ENCODE measurements at regions not wholly inside any gene's neighbourhood (a gene's known extent, or its start where the extent isn't known, plus 50 kb on each side); places are given as distances from the start of the nearest gene placed in this dataset.

DNA sequence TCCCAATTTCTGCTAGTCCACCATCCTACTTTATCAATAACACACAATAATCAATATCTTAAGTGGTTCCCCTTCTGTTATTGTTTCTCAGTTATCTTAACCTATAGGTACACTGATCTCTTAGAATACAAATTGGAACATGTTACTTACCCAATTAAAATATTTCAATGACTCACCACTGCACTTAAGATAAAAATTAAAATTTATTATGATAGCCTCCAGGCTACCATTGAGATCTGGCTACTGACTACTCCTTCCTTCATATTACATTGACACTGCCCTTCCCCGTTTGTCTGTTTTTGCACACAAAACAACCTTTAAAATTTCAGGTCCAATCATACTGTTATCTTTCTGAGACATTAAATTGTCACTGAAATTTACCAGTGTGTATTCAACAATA, 1074.7 kb downstream of the ADGRL3 start:
- no peak for TF ChIP-seq JUND (IDR thresholded peaks at IDR 0.05; ENCODE audit: low read depth)
- no peak for DNase-seq (ENCODE audit: low read depth in 1 of 2, low spot score in 1 of 2)
- in situ Hi-C loops (cut with HindIII; ENCODE audit: low pct_unique_long_range_greater_than_20kb, low sequenced_read_pairs) = no loop called here

DNA sequence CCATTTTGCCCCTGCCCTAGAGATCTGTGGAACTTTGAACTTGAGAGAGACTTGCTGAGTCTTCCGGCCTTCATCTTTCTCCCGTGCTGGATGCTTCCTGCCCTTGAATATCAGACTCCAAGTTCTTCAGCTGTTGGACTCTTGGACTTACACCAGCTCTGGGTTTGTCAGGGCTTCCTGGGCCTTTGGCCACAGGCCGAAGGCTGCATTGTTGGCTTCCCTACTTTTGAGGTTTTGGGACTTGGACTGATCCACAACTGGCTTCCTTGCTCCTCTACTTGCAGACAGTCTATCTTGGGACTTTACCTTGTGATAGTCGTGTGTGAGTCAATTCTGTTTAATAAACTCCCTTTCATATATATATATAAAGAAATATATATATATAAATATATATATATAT, 1071.0 kb downstream of the ADGRL3 start:
- TF ChIP-seq JUND (IDR thresholded peaks at IDR 0.05; ENCODE audit: low read depth) = no peak
- DNase-seq (ENCODE audit: low read depth in 1 of 2, low spot score in 1 of 2) = no peak
- in situ Hi-C loops (cut with HindIII; ENCODE audit: low pct_unique_long_range_greater_than_20kb, low sequenced_read_pairs) = no loop called here

DNA sequence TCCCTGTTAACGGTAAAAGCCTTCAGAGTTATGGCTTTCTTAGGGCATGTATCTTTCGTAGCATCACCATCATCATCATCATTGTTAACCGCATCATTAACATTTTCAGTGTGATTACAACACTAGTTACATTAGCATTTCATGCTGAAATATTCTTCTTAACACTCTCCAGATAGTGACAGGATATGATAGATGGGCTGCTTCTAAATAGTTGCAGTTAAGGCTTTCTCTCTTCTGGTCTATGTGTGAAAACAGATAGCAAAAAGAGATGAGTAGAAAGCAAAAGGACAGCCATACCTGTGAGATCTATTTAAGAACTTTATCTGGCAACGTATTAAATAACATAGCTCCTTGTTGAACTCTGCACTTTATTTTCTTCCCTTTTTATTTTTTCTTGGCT, 1069.8 kb downstream of the ADGRL3 start:
- in situ Hi-C loops (cut with HindIII; ENCODE audit: low pct_unique_long_range_greater_than_20kb, low sequenced_read_pairs) = no loop called here
- DNase-seq (ENCODE audit: low read depth in 1 of 2, low spot score in 1 of 2) = no peak

DNA sequence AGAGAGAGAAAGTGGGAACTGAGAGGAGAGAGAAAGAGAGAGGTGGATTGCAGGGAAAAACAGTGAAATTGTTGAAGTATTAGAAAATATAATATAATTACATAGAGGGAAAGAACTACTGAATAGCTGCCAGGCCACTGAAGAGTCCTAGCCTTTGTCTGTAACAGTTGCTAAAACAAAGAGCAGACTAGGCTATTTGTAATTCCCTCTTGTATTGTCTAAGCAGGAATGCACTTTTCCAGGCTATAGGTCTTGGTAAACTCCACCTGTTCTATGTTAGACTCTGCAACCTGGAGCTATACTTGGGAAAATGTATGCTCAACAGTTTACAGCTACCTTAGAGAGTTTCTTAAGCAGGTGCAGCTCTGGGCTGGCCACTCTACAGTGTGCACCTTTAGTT, 1063.3 kb downstream of the ADGRL3 start:
- in situ Hi-C loops (cut with HindIII; ENCODE audit: low pct_unique_long_range_greater_than_20kb, low sequenced_read_pairs) = no loop called here
- no peak for DNase-seq (ENCODE audit: low read depth in 1 of 2, low spot score in 1 of 2)
- TF ChIP-seq JUND (IDR thresholded peaks at IDR 0.05; ENCODE audit: low read depth) = no peak

More for the DNA sequence above, 1069.8 kb downstream of the ADGRL3 start:
- no peak for TF ChIP-seq JUND (IDR thresholded peaks at IDR 0.05; ENCODE audit: low read depth)

DNA sequence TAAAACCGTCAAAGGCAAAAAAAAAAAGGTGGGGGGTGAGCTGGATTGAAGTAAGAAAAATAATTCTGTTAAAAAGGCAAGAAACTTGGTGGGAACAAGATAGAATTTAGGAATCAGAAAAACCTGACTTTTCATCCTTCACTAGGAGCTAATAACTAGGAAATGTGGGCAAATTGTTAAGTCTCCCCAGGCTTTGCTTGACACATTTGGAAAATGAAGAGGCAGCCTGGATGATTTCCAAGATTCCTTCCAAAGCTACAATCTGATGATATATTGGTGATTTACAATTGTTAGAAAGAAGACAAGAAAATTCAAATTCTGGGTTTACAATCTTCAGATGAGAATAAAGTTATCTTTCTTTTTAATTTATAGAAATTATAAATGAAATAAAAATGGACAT, 1062.5 kb downstream of the ADGRL3 start:
- in situ Hi-C loops (cut with HindIII; ENCODE audit: low pct_unique_long_range_greater_than_20kb, low sequenced_read_pairs) = no loop called here
- no peak for DNase-seq (ENCODE audit: low read depth in 1 of 2, low spot score in 1 of 2)
- no peak for TF ChIP-seq JUND (IDR thresholded peaks at IDR 0.05; ENCODE audit: low read depth)

DNA sequence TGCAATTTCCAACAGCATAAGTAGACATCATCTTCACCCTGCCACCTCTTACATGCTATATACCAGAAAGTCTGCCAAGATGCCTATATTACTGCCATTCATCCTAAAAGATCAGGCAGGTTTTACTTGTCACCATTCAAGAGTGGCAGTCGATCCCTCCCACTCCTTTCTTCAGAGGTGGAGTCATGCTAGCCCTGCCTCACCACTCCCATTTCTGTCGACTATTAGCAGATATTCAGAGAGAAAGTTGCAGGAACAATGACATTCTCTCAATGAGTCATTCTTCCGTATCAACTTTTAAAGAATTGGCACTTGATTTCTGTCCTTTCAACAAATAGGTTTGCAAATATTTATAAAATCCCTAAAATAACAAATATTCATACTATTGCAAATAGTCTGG, 1060.1 kb downstream of the ADGRL3 start:
- no peak for TF ChIP-seq JUND (IDR thresholded peaks at IDR 0.05; ENCODE audit: low read depth)
- in situ Hi-C loops (cut with HindIII; ENCODE audit: low pct_unique_long_range_greater_than_20kb, low sequenced_read_pairs) = no loop called here
- DNase-seq (ENCODE audit: low read depth in 1 of 2, low spot score in 1 of 2) = no peak

DNA sequence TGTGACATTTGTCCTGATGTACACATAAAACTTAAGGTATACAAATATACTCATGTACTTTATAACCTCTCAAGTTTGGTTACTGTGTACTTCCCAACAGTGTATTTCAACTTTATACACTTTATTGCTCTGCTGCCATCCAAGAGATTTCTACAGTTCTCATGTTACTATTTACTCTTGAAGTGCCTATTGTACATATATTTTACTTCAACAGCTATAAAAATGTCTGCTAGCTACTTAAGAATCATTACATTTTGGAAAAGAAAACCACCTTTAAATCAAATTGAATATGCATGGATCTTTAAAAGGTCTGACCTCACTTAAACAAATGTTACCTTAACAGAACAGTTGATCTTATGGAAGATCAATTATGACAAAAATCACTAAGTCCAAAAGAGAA, 1056.4 kb downstream of the ADGRL3 start:
- TF ChIP-seq JUND (IDR thresholded peaks at IDR 0.05; ENCODE audit: low read depth) = no peak
- in situ Hi-C loops (cut with HindIII; ENCODE audit: low pct_unique_long_range_greater_than_20kb, low sequenced_read_pairs) = no loop called here
- DNase-seq (ENCODE audit: low read depth in 1 of 2, low spot score in 1 of 2) = no peak

DNA sequence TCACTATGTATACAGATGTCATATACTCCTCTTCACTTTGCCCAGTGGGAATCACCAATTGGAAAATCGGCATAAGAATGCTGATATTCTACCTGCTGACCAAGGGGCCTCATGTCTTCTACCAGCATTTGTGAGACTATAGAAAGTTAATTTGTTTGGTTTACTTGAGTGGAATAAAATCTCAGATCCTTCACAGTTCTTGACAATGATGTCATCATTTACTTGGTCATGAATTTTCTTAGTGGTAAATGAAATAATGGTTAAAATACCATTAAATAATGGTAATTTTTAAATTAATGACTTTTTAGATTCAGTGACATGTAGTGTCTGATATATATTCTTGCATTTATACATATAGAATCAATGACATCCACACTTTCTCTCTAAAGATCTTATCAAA, 1052.6 kb downstream of the ADGRL3 start:
- no peak for TF ChIP-seq JUND (IDR thresholded peaks at IDR 0.05; ENCODE audit: low read depth)
- no peak for DNase-seq (ENCODE audit: low read depth in 1 of 2, low spot score in 1 of 2)

DNA sequence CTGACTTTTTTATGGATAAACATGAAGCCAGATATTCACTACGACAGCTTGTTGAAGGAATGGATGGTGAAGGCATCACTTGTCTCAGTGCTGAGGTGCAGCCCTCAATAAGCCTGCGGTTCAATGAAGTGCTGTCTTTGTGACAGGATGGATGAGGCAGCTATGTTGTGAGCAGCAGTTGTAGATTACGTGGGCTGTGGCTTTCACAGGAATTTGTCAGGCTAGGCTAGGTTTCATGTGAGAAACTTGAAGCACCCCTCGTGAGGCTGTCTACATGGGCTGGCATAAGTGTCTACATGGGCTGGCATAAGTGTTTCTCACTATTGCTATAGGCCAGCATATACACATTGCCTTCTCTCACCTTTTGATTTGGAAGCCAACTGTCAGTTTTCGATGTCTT, 1050.0 kb downstream of the ADGRL3 start:
- no peak for DNase-seq (ENCODE audit: low read depth in 1 of 2, low spot score in 1 of 2)
- TF ChIP-seq JUND (IDR thresholded peaks at IDR 0.05; ENCODE audit: low read depth) = no peak
- in situ Hi-C loops (cut with HindIII; ENCODE audit: low pct_unique_long_range_greater_than_20kb, low sequenced_read_pairs) = no loop called here

More for the DNA sequence above, 1052.6 kb downstream of the ADGRL3 start:
- in situ Hi-C loops (cut with HindIII; ENCODE audit: low pct_unique_long_range_greater_than_20kb, low sequenced_read_pairs) = no loop called here

DNA sequence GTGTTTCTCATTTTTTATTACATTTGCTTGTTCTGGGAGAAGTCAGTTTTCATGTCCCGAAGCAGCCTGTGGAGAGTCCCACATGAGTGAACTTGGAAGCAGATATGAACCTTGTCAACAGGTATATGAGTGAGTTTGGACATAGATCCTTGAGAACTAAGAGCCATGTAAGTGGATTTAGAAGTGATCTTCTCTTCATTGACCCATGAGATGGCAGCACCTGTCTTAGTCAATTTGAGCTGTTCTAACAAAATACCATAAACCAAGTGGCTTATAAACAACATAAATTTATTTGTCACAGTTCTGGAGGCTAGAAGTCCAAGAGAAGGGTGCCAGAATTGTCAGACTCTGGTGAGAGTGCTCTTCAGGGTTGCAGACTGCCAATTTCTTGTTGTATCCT, 1043.8 kb downstream of the ADGRL3 start:
- DNase-seq (ENCODE audit: low read depth in 1 of 2, low spot score in 1 of 2) = peak in 1 of 2 experiments; percentile 27
- in situ Hi-C loops (cut with HindIII; ENCODE audit: low pct_unique_long_range_greater_than_20kb, low sequenced_read_pairs) = no loop called here
- TF ChIP-seq JUND (IDR thresholded peaks at IDR 0.05; ENCODE audit: low read depth) = no peak

DNA sequence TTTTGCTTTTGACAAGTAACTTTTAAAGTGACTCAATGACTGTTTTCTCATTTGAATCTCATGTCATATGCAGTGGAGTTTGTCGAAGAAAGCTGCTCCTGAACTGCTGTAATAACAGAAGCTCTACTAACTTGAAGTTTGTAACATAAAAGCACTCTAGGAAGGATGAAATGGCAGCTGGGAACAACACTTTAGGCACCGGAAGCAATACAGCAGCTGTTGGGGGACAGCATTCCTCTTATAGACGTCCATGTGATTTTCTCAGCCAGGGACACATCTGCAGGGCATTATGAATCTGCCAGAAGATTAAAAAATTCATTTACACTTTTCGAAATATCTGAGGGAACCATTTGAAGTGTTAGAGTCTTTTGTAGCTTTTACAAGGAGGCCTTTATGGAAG, 1035.8 kb downstream of the ADGRL3 start:
- in situ Hi-C loops (cut with HindIII; ENCODE audit: low pct_unique_long_range_greater_than_20kb, low sequenced_read_pairs) = no loop called here
- no peak for DNase-seq (ENCODE audit: low read depth in 1 of 2, low spot score in 1 of 2)
- no peak for TF ChIP-seq JUND (IDR thresholded peaks at IDR 0.05; ENCODE audit: low read depth)

DNA sequence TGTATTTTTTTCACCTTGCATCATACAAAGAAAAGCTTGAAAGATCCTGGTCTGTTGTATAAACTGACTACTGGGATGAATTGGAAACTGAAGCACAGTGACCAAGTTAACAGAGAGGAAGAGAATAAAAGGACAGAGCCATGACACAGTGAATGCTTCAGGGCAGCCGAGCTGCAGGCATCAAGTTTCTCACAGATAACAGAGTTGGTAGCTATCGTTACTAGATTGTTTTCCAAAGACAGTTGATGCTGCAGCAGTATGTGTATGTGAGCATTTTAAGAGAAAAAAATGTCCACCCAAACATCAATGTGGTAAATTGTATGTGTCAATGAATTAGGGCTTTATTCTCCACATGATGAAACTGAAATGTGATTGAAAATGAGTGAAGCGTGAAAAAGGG, 1032.7 kb downstream of the ADGRL3 start:
- no peak for TF ChIP-seq JUND (IDR thresholded peaks at IDR 0.05; ENCODE audit: low read depth)
- in situ Hi-C loops (cut with HindIII; ENCODE audit: low pct_unique_long_range_greater_than_20kb, low sequenced_read_pairs) = no loop called here
- DNase-seq (ENCODE audit: low read depth in 1 of 2, low spot score in 1 of 2) = no peak

DNA sequence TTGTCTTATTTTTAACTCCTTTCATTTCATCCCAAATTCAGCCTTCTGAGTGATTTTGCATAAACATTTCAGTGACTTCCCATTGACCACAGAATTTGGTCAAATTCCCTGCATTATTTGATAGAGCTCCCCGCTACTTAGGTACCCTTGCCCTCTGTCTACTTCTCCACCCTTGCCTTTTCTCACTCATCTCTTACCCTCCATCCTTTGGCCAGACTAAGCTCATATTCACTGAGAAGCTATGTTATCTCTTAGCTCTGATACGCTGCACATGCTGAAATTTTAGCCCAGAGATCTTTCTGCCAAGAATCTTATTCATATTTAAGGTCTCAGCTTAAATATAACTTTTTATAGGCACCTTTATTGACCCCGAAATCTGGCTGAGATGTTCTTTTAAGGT, 1031.9 kb downstream of the ADGRL3 start:
- no peak for DNase-seq (ENCODE audit: low read depth in 1 of 2, low spot score in 1 of 2)
- TF ChIP-seq JUND (IDR thresholded peaks at IDR 0.05; ENCODE audit: low read depth) = no peak
- in situ Hi-C loops (cut with HindIII; ENCODE audit: low pct_unique_long_range_greater_than_20kb, low sequenced_read_pairs) = no loop called here

DNA sequence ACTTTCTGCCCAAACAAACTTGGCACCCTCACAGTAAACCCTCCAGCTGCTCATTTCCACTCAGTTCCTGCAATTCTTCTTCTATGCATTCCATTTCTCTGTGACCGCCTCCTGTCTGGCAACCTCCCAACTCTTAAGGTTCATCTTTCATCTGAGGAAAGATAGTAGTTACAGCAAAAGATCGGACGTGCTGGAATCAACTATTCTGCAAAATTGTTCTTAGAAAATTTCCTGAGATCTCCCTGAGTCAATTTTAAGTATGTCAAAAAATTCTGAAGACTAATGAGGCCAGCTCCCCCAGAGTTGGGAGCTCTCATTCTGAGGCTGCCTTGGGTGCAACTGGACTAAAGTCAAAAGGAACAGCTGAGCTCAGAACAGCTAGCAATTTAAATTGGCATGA, 1026.0 kb downstream of the ADGRL3 start:
- DNase-seq (ENCODE audit: low read depth in 1 of 2, low spot score in 1 of 2) = no peak
- in situ Hi-C loops (cut with HindIII; ENCODE audit: low pct_unique_long_range_greater_than_20kb, low sequenced_read_pairs) = no loop called here
- no peak for TF ChIP-seq JUND (IDR thresholded peaks at IDR 0.05; ENCODE audit: low read depth)

All from T47D (cell line).